ENCODE measurements at regions not wholly inside any gene's neighbourhood (a gene's known extent, or its start where the extent isn't known, plus 50 kb on each side); places are given as distances from the start of the nearest gene placed in this dataset.

- TF ChIP-seq, protein P1, sequence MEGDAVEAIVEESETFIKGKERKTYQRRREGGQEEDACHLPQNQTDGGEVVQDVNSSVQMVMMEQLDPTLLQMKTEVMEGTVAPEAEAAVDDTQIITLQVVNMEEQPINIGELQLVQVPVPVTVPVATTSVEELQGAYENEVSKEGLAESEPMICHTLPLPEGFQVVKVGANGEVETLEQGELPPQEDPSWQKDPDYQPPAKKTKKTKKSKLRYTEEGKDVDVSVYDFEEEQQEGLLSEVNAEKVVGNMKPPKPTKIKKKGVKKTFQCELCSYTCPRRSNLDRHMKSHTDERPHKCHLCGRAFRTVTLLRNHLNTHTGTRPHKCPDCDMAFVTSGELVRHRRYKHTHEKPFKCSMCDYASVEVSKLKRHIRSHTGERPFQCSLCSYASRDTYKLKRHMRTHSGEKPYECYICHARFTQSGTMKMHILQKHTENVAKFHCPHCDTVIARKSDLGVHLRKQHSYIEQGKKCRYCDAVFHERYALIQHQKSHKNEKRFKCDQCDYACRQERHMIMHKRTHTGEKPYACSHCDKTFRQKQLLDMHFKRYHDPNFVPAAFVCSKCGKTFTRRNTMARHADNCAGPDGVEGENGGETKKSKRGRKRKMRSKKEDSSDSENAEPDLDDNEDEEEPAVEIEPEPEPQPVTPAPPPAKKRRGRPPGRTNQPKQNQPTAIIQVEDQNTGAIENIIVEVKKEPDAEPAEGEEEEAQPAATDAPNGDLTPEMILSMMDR (IDR thresholded peaks at IDR 0.05): no peak
- no peak for TF ChIP-seq POLR2A (IDR thresholded peaks at IDR 0.05)
These were observed 459.4 kb upstream of the ROBO1 start for GRCh38 chr3:80227216-80227615.

Measured in testis (tissue), 2 donors.